ENCODE measurements at regions not wholly inside any gene's neighbourhood (a gene's known extent, or its start where the extent isn't known, plus 50 kb on each side); places are given as distances from the start of the nearest gene placed in this dataset.

DNA sequence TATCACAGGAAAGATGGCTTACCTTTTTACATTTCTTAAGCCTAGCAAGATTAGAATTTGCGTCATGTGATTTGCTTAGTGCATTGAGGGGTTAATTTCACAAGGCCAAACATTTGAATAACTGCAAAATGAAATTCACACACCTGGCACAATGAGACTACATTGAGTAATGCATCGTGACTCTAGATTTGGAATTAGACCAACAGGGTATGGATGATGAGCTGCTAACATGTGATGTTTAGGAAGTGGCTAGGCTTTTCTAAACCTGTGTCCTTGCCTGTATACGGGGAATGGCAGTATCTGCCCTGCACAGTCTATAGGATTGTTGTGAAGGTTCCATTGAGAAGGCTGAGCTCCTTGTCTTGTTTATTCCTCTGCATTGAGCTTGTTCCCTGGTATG is 160.1 kb downstream of the MFSD1 start:
- no peak for TF ChIP-seq POLR2A (IDR thresholded peaks at IDR 0.05)
- TF ChIP-seq, protein P1, sequence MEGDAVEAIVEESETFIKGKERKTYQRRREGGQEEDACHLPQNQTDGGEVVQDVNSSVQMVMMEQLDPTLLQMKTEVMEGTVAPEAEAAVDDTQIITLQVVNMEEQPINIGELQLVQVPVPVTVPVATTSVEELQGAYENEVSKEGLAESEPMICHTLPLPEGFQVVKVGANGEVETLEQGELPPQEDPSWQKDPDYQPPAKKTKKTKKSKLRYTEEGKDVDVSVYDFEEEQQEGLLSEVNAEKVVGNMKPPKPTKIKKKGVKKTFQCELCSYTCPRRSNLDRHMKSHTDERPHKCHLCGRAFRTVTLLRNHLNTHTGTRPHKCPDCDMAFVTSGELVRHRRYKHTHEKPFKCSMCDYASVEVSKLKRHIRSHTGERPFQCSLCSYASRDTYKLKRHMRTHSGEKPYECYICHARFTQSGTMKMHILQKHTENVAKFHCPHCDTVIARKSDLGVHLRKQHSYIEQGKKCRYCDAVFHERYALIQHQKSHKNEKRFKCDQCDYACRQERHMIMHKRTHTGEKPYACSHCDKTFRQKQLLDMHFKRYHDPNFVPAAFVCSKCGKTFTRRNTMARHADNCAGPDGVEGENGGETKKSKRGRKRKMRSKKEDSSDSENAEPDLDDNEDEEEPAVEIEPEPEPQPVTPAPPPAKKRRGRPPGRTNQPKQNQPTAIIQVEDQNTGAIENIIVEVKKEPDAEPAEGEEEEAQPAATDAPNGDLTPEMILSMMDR (IDR thresholded peaks at IDR 0.05) = no peak

Data from adrenal gland (tissue), 5 donors.